Effector memory CD4-positive, alpha-beta T cell (primary cell): ENCODE measurements at regions not wholly inside any gene's neighbourhood (a gene's known extent, or its start where the extent isn't known, plus 50 kb on each side); places are given as distances from the start of the nearest gene placed in this dataset.
A peak's percentile ranks its signal among the peaks of the same experiment; 100 is the strongest.

Experiments
- DNase-seq, 3 donors: peaks; one replicate each; pipeline ENCODE4 v3.0.0-alpha.2; 2020
- H3K27ac ChIP-seq: 2 replicates; pipeline ENCODE4 v1.7.0; 2013; ENCODE audit warnings: mild to moderate bottlenecking, low read length, moderate library complexity; ENCODE audit not compliant: insufficient read depth, poor library complexity, severe bottlenecking
- H3K27me3 ChIP-seq: replicated peaks from 2 replicates; pipeline ENCODE4 v1.7.0; 2013; ENCODE audit warnings: mild to moderate bottlenecking, low read length; ENCODE audit not compliant: insufficient read depth, control insufficient read depth, poor library complexity, severe bottlenecking
- H3K36me3 ChIP-seq: 2 replicates; pipeline ENCODE4 v1.7.0; 2013; ENCODE audit warnings: mild to moderate bottlenecking, low read length, moderate library complexity; ENCODE audit not compliant: control insufficient read depth, insufficient read depth
- H3K4me1 ChIP-seq: 2 replicates; pipeline ENCODE4 v1.7.0; 2013; ENCODE audit warnings: low read length, mild to moderate bottlenecking; ENCODE audit not compliant: control insufficient read depth, insufficient read depth, poor library complexity, severe bottlenecking
- H3K4me3 ChIP-seq: 2 replicates; pipeline ENCODE4 v1.7.0; 2013; ENCODE audit warnings: low read length, low read depth, mild to moderate bottlenecking; ENCODE audit not compliant: insufficient read depth, poor library complexity, severe bottlenecking
- H3K9me3 ChIP-seq: 2 replicates; pipeline ENCODE4 v1.7.0; 2013; ENCODE audit warnings: mild to moderate bottlenecking, low read length, moderate library complexity; ENCODE audit not compliant: control insufficient read depth

DNA sequence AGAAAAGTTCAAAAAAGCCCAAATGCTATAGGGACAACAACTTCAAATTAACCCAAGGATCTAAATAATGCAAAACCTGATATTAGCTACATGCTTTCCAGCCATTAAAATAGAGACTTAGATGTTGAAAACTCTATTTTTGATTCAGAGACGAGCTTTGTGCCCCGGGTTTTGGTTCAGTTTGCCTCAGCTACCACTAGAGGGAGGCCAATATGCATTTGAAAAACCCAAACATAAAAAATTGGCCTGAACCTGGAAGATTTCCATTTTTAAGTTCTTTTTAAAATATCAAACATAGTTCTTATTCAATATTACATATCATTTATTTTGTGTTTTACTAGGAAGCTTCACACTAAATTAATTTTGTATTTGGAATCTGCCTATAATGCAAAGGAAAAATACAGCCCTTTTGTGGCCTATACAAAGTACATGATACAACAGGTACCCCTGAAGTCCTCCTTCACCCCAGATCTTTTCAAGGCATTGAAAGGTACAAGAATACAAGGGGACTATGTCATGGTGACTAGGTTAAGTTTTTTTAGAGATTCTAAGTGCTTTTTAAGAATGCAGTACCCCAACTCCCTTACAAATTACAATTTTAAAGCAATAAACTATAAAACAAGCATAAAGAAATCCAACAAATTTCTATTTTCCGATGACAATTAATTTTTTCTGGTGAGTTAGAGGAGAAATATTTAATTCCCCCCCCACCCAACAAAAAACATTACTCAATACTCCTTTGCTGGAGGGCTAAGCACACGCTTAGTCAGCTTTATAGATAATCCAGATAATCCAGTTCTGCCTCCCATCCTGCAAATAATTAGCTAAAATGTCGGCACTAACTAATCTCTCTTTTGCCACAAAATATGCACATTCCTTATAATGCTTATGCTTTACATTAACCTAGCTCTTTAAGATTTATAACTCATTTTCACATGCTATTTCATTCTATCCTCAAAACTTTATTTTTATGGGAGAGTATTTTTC lies 97.7 kb upstream of the PTPN13 start:
- H3K4me1 ChIP-seq = no peaks in the 10 kb centered on the region
- H3K4me3 ChIP-seq = no peak overlapping the region
- H3K27ac ChIP-seq = no peak overlapping the region
- no peaks in the 10 kb centered on the region for H3K27me3 ChIP-seq
- H3K9me3 ChIP-seq = no peaks in the 10 kb centered on the region
- no peaks in the 10 kb centered on the region for H3K36me3 ChIP-seq
- DNase-seq = peak in 1 of 3 donors; percentile 14

- H3K4me3 ChIP-seq = no peak overlapping the region
- no peak overlapping the region for H3K27ac ChIP-seq
- no peaks in the 10 kb centered on the region for H3K36me3 ChIP-seq
- no peaks in the 10 kb centered on the region for H3K27me3 ChIP-seq
- H3K4me1 ChIP-seq = no peaks in the 10 kb centered on the region
- DNase-seq = no peak
- H3K9me3 ChIP-seq = no peaks in the 10 kb centered on the region
Observed at GRCh38 chr4:86497131-86497530, 97.0 kb upstream of the PTPN13 start.

DNA sequence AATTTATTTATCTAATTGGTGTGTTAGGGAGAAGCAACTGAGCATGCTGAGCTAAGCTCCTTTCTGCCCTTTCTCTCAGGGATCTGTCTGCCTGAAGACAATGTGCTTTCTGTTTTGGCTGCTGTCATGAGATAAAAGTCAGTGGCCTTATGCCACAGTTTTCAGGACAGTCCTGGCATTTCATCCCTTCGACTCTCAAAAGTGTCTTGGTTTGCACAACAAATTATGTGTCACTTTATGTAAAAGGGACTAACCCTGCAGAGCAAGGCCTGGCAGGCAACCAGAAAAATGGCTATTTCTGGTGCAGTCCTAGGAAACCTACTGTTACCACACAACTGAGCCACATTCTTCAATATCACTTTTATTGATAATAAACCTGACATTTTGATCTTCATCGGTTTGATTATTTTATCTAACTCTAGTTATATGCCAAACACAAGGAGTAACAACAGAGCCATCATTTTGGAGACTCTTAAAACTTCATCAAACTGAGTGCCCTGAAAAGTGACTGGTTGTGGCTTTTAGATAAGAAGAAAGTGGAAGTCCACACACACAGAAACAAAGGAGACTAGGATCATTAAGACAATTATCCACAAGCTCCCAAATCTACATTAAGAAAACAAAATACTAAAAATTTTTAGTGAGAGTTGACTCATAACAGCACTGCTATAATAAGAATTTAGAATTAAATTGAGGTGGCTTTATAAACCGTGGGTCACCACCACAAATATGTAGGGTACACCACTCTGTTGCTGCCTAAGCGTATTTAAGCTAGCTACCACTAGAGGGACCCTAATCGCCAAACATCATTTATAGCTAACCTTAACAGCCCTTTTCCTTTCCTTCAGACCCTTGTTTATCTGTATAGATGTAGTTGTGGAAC lies 95.9 kb upstream of the PTPN13 start:
- Histone ChIP-seq H3K9me3 (no peaks in the 10 kb centered on the region), H3K4me1 (no peaks in the 10 kb centered on the region), H3K27me3 (no peaks in the 10 kb centered on the region), H3K27ac (no peak overlapping the region), H3K4me3 (no peak overlapping the region), H3K36me3 (no peaks in the 10 kb centered on the region)
- DNase-seq = no peak

- H3K27ac ChIP-seq = no peak overlapping the region
- H3K27me3 ChIP-seq = no peaks in the 10 kb centered on the region
- H3K4me3 ChIP-seq = no peak overlapping the region
- DNase-seq = no peak
- H3K36me3 ChIP-seq = no peaks in the 10 kb centered on the region
- no peaks in the 10 kb centered on the region for H3K9me3 ChIP-seq
- no peaks in the 10 kb centered on the region for H3K4me1 ChIP-seq
Observed at GRCh38 chr4:86498863-86499166, 95.3 kb upstream of the PTPN13 start.

GRCh38 chr4:86500527-86500926 lies 93.6 kb upstream of the PTPN13 start:
- DNase-seq = no peak
- H3K4me1 ChIP-seq = no peaks in the 10 kb centered on the region
- no peak overlapping the region for H3K4me3 ChIP-seq
- H3K27me3 ChIP-seq = no peaks in the 10 kb centered on the region
- no peaks in the 10 kb centered on the region for H3K36me3 ChIP-seq
- no peaks in the 10 kb centered on the region for H3K9me3 ChIP-seq
- H3K27ac ChIP-seq = no peak overlapping the region

DNA sequence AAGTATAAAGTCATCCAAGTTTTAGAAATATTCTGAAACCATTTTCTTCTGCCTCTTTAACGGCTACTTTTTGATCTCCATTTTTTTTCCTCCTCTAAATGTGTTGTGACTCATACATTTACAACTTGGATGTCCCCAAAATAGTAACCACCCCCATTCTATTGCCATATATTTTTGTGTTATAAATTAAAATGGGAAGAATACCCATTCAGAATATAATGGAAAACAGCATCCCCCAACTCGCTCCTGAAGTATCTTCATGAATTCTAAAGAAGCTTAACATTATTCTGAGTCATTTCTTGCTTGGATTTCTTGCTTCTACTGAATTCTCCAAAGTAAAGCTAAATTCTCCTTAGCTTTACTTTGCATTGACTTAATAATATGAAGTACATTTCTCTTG lies 92.0 kb upstream of the PTPN13 start:
- H3K9me3 ChIP-seq = no peaks in the 10 kb centered on the region
- no peak overlapping the region for H3K4me3 ChIP-seq
- no peaks in the 10 kb centered on the region for H3K36me3 ChIP-seq
- no peaks in the 10 kb centered on the region for H3K27me3 ChIP-seq
- H3K4me1 ChIP-seq = no peaks in the 10 kb centered on the region
- no peak for DNase-seq
- no peak overlapping the region for H3K27ac ChIP-seq

DNA sequence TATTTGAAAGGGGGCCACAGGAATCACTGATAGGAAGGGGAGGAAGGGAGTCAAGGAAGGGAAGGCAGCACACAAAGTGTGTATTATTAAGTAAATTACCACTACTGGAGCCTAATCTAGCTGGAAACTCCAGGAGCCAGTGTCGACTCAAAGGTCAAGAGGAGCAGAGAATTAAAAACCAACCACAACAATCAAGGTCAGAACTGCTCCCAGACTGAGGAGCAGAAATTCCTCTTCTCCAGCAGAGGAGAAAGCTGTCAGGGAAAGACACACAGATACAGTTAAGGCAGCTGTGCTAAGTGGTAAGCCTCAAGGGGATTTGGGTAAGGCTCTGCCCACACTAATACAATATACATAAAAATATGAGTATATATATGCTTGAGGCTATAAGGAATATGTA lies 87.5 kb upstream of the PTPN13 start:
- no peak overlapping the region for H3K27ac ChIP-seq
- no peaks in the 10 kb centered on the region for H3K4me1 ChIP-seq
- no peak for DNase-seq
- H3K27me3 ChIP-seq = no peaks in the 10 kb centered on the region
- H3K36me3 ChIP-seq = no peaks in the 10 kb centered on the region
- H3K9me3 ChIP-seq = no peaks in the 10 kb centered on the region
- H3K4me3 ChIP-seq = no peak overlapping the region

DNA sequence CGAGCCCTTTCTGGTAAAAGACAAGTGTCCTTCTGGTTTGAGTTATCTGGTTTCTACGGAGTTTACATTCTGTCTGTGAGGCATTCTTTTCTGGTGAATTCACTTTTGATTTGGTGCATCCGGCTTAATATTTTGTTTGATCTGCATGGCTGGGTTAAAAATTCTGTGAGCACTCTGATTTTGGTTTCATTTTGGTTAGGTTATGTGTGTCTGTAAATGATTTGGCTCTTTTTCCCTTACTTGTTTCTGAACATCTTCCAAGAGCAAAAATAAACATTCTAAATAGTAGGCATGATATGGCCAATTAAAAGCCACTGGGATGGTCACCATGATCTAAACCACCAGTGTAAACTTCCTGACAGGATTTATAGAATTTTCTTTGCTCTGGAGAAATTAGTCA lies 85.7 kb upstream of the PTPN13 start:
- Histone ChIP-seq H3K9me3 (no peaks in the 10 kb centered on the region), H3K36me3 (no peaks in the 10 kb centered on the region), H3K4me3 (no peak overlapping the region), H3K27ac (no peak overlapping the region), H3K27me3 (no peaks in the 10 kb centered on the region), H3K4me1 (no peaks in the 10 kb centered on the region)
- no peak for DNase-seq

DNA sequence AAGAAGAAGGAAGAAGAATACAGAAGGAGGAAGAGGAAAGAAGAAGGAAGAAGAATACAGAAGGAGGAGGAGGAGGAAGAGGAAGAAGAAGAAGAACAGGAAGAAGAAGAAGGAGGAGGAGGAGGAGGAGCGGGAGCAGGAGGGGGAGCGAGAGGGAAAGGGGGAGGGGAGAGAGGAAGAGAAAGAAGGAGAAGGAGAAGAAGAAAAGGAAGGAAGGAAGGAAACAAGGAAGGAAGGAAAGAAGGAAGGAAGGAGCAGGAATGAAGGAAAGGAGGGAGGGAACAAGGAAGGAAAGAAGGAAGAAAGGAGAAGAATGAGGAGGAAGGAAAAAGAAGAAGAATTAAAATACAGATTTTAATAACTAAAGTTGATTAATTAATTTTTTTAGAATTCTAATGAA lies 82.5 kb upstream of the PTPN13 start:
- Histone ChIP-seq H3K27me3 (no peaks in the 10 kb centered on the region), H3K4me1 (no peaks in the 10 kb centered on the region), H3K27ac (no peak overlapping the region), H3K4me3 (no peak overlapping the region), H3K9me3 (no peaks in the 10 kb centered on the region), H3K36me3 (no peaks in the 10 kb centered on the region)
- DNase-seq = no peak

DNA sequence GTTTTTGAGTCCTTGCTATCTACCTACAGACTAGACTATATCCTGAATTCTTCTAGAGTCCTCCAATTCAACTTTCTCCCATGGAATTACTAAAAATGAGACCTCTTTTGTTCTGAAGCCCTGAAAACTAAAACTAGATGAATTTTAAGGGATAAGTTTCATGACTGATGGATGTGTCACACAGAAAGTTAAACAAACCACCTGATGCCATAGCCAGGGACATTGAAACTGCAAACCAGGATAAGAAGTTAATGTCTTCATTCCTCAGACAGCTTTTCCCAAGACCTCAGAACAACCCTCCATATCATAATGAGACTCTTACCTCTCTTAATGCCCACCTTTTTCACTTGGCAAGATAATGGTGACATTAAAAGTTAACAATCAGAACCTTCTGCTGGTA lies 81.5 kb upstream of the PTPN13 start:
- no peaks in the 10 kb centered on the region for H3K36me3 ChIP-seq
- H3K4me1 ChIP-seq = no peaks in the 10 kb centered on the region
- H3K4me3 ChIP-seq = no peak overlapping the region
- H3K27ac ChIP-seq = no peak overlapping the region
- no peaks in the 10 kb centered on the region for H3K27me3 ChIP-seq
- no peaks in the 10 kb centered on the region for H3K9me3 ChIP-seq
- no peak for DNase-seq
